A549 (cell line): ENCODE measurements at regions not wholly inside any gene's neighbourhood (a gene's known extent, or its start where the extent isn't known, plus 50 kb on each side); places are given as distances from the start of the nearest gene placed in this dataset.
A peak's percentile ranks its signal among the peaks of the same experiment; 100 is the strongest.

Source experiments
- ATAC-seq, 2 experiments: fragments of 200-7000 bp in 1 of 2; fragments of >200 bp in 1 of 2; cut with Nextera tagmentation in 1 of 2; cut with Tn5 transposase in 1 of 2; 3 replicates each; pipeline versions ENCODE4 v1.8.0 to v1.9.1; 2018 to 2020; ENCODE audit warnings: mild to moderate bottlenecking in 1 of 2, moderate library complexity in 1 of 2
- CTCF ChIA-PET: fragments of 300-600 bp; sonication (Branson Sonifier 250); formaldehyde crosslinking; extraction: SDS; loops from one replicate; lab custom pipeline; 2021; ENCODE audit warnings: antibody characterized with exemption, inconsistent platforms; lab: Yijun Ruan, JAX
- POLR2A ChIA-PET: fragments of 350-600 bp; formaldehyde crosslinking; extraction: SDS; loops from one replicate; lab custom pipeline; 2021; ENCODE audit warnings: antibody characterized with exemption, inconsistent platforms; lab: Yijun Ruan, JAX
- DNase-seq, 2 experiments: peaks; one replicate each; pipeline versions ENCODE4 v3.0.0 to v3.0.0-alpha.2; 2011 to 2016; ENCODE audit warnings: low read depth in 1 of 2, low spot score in 1 of 2
- FAIRE-seq: peaks from 2 replicates; lab custom pipeline; 2011; peaks lifted over from hg19 to GRCh38; lab: Jason Lieb, UNC
- H3K27ac ChIP-seq, 2 experiments: fragments of >200 bp; sonication (Bioruptor Twin); formaldehyde crosslinking; 3 replicates each; pipeline ENCODE4 v1.5.1; 2016 to 2017
- H3K4me1 ChIP-seq: fragments of >200 bp; sonication (Bioruptor Twin); formaldehyde crosslinking; 3 replicates; pipeline ENCODE4 v1.6.1; 2016
- H3K4me2 ChIP-seq: fragments of >200 bp; sonication (Bioruptor Twin); formaldehyde crosslinking; 3 replicates; pipeline ENCODE4 v1.6.1; 2016
- H3K4me3 ChIP-seq: fragments of >200 bp; sonication (Bioruptor Twin); formaldehyde crosslinking; 3 replicates; pipeline ENCODE4 v1.5.1; 2016
- H3K9me3 ChIP-seq: fragments of >200 bp; sonication (Bioruptor Twin); formaldehyde crosslinking; 3 replicates; pipeline ENCODE4 v1.6.1; 2016
- CBX8 ChIP-seq: fragments of 200-600 bp; sonication (generic); IDR thresholded peaks from 2 replicates; pipeline ENCODE4 v1.6.1; 2016
- CEBPB ChIP-seq, 2 experiments: fragments of >200 bp in 1 of 2; sonication (Bioruptor Twin) in 1 of 2; formaldehyde crosslinking in 1 of 2; IDR thresholded peaks; 2 replicates each; pipeline ENCODE4 v1.6.1; 2012 to 2016
- CTCF ChIP-seq: fragments of >200 bp; sonication (Bioruptor Twin); formaldehyde crosslinking; IDR thresholded peaks from 3 replicates; pipeline ENCODE4 v1.5.1; 2016
- E2F6 ChIP-seq: IDR thresholded peaks from 2 replicates; pipeline ENCODE4 v1.6.1; 2012; ENCODE audit warnings: low read depth, borderline replicate concordance
- EHF ChIP-seq: fragments of 250-450 bp; sonication (Bioruptor Pico); IDR thresholded peaks from 2 replicates; pipeline ENCODE4 v1.5.0; 2020; ENCODE audit warnings: mild to moderate bottlenecking
- EHMT2 ChIP-seq: fragments of 200-600 bp; sonication (generic); IDR thresholded peaks from 2 replicates; pipeline ENCODE4 v1.6.1; 2016; ENCODE audit warnings: antibody characterized with exemption, low read depth, mild to moderate bottlenecking, moderate library complexity
- ESRRA ChIP-seq: fragments of 150-350 bp; IDR thresholded peaks from 2 replicates; pipeline ENCODE4 v1.6.1; 2014; ENCODE audit warnings: mild to moderate bottlenecking, low read length, borderline replicate concordance
- FOSB ChIP-seq: fragments of 250-450 bp; sonication (Bioruptor Pico); IDR thresholded peaks from 2 replicates; pipeline ENCODE4 v1.5.0; 2020; ENCODE audit warnings: mild to moderate bottlenecking, moderate library complexity
- GATA3 ChIP-seq: IDR thresholded peaks from 2 replicates; pipeline ENCODE4 v1.6.1; 2012; ENCODE audit warnings: borderline replicate concordance
- HEYL ChIP-seq: fragments of 250-450 bp; sonication (Bioruptor Pico); IDR thresholded peaks from 2 replicates; pipeline ENCODE4 v1.8.0; 2021; ENCODE audit warnings: mild to moderate bottlenecking, moderate library complexity
- MAFK ChIP-seq: fragments of 450-650 bp; IDR thresholded peaks from 2 replicates; pipeline ENCODE4 v1.6.1; 2014; ENCODE audit not compliant: partially characterized antibody
- MYC ChIP-seq: IDR thresholded peaks from 2 replicates; pipeline ENCODE4 v1.6.1; 2012; ENCODE audit warnings: mild to moderate bottlenecking, inconsistent platforms, low read length, improper control_type of control experiment, borderline replicate concordance
- NR3C1 ChIP-seq: fragments of >200 bp; sonication (Bioruptor Twin); formaldehyde crosslinking; IDR thresholded peaks from 3 replicates; pipeline ENCODE4 v1.6.1; 2017
- PHF8 ChIP-seq: fragments of 200-600 bp; sonication (generic); IDR thresholded peaks from 2 replicates; pipeline ENCODE4 v1.6.1; 2016; ENCODE audit warnings: low read depth, mild to moderate bottlenecking, antibody characterized with exemption, moderate library complexity, borderline replicate concordance
- POLR2A ChIP-seq: IDR thresholded peaks from 2 replicates; pipeline ENCODE4 v1.6.1; 2012; ENCODE audit warnings: mild to moderate bottlenecking, low read length
- RARB ChIP-seq: fragments of 250-450 bp; sonication (Bioruptor Pico); IDR thresholded peaks from 2 replicates; pipeline ENCODE4 v1.8.0; 2021; ENCODE audit warnings: mild to moderate bottlenecking, moderate library complexity
- RCOR1 ChIP-seq: fragments of 150-350 bp; IDR thresholded peaks from 2 replicates; pipeline ENCODE4 v1.6.1; 2014; ENCODE audit warnings: antibody characterized with exemption, low read length, low read depth
- RNF2 ChIP-seq: fragments of 200-600 bp; sonication (generic); IDR thresholded peaks from 2 replicates; pipeline ENCODE4 v1.6.1; 2016; ENCODE audit warnings: low read depth, mild to moderate bottlenecking, antibody characterized with exemption, moderate library complexity, borderline replicate concordance
- TFCP2L1 ChIP-seq: fragments of 250-450 bp; sonication (Bioruptor Pico); IDR thresholded peaks from 2 replicates; pipeline ENCODE4 v1.5.0; 2021; ENCODE audit warnings: mild to moderate bottlenecking
- TP53 ChIP-seq: fragments of 250-450 bp; sonication (Bioruptor Pico); IDR thresholded peaks from 2 replicates; pipeline ENCODE4 v1.5.0; 2021; ENCODE audit warnings: mild to moderate bottlenecking, moderate library complexity
- USF2 ChIP-seq: fragments of 450-650 bp; IDR thresholded peaks from 2 replicates; pipeline ENCODE4 v1.6.1; 2014; ENCODE audit warnings: antibody characterized with exemption
- ZFP36 ChIP-seq: fragments of 450-650 bp; IDR thresholded peaks from 2 replicates; pipeline ENCODE4 v1.6.1; 2014; ENCODE audit warnings: borderline replicate concordance; ENCODE audit not compliant: partially characterized antibody
- ZNF302 ChIP-seq: fragments of 250-450 bp; sonication (Bioruptor Pico); IDR thresholded peaks from 2 replicates; pipeline ENCODE4 v1.9.0; 2021; ENCODE audit warnings: inconsistent platforms, mild to moderate bottlenecking, moderate library complexity
- WGBS: methylation state at CpG from one replicate; pipeline ENCODE4 v1.1.6; 2017; ENCODE audit errors: missing lambda C conversion rate; 5-methylcytosine and 5-hydroxymethylcytosine counted together
- TF ChIP-seq, protein P1 (sequence below): fragments of 150-350 bp; IDR thresholded peaks from 2 replicates; pipeline ENCODE4 v1.6.1; 2014; ENCODE audit warnings: low read depth, mild to moderate bottlenecking, low read length
- TF ChIP-seq, protein P2 (sequence below): IDR thresholded peaks from 2 replicates; pipeline ENCODE4 v1.6.1; 2012
- TF ChIP-seq, protein P3 (sequence below): fragments of 250-450 bp; sonication (Bioruptor Pico); IDR thresholded peaks from 2 replicates; pipeline ENCODE4 v1.5.0; 2020; ENCODE audit warnings: low read depth, mild to moderate bottlenecking, moderate library complexity
- TF ChIP-seq, protein P4 (sequence below): IDR thresholded peaks from 2 replicates; pipeline ENCODE4 v1.6.1; 2012

- ChIA-PET POLR2A (no interaction called here), CTCF (interaction anchor here (1.0 to 3.8 kb wide), 2 partner anchors 10 to 133 kb away, joined by 3 to 16 read pairs; no protein-coding TSS in a partner anchor)
- Histone ChIP-seq H3K4me3 (no peak overlapping the region), H3K9me3 (no peaks in the 10 kb centered on the region), H3K4me2 (no peak overlapping the region), H3K27ac (no peak overlapping the region), H3K4me1 (peaks cover 26% of the 10 kb centered on the region)
- DNase-seq (no peak), ATAC-seq (no peak), FAIRE-seq (no peak)
- 93% methylated on average over 4 of the region's 4 CpGs for WGBS
- TF ChIP-seq, protein P1, sequence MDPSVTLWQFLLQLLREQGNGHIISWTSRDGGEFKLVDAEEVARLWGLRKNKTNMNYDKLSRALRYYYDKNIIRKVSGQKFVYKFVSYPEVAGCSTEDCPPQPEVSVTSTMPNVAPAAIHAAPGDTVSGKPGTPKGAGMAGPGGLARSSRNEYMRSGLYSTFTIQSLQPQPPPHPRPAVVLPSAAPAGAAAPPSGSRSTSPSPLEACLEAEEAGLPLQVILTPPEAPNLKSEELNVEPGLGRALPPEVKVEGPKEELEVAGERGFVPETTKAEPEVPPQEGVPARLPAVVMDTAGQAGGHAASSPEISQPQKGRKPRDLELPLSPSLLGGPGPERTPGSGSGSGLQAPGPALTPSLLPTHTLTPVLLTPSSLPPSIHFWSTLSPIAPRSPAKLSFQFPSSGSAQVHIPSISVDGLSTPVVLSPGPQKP = no peak
- TF ChIP-seq HEYL = no peak
- TF ChIP-seq, protein P2, sequence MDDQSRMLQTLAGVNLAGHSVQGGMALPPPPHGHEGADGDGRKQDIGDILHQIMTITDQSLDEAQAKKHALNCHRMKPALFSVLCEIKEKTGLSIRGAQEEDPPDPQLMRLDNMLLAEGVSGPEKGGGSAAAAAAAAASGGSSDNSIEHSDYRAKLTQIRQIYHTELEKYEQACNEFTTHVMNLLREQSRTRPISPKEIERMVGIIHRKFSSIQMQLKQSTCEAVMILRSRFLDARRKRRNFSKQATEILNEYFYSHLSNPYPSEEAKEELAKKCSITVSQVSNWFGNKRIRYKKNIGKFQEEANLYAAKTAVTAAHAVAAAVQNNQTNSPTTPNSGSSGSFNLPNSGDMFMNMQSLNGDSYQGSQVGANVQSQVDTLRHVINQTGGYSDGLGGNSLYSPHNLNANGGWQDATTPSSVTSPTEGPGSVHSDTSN = no peak
- TF ChIP-seq TFCP2L1 = no peak
- TF ChIP-seq, protein P3, sequence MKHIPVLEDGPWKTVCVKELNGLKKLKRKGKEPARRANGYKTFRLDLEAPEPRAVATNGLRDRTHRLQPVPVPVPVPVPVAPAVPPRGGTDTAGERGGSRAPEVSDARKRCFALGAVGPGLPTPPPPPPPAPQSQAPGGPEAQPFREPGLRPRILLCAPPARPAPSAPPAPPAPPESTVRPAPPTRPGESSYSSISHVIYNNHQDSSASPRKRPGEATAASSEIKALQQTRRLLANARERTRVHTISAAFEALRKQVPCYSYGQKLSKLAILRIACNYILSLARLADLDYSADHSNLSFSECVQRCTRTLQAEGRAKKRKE (CRISPR knock-in tag) = no peak
- TF ChIP-seq MYC = no peak
- TF ChIP-seq TP53 (CRISPR knock-in tag) = no peak
- TF ChIP-seq, protein P4, sequence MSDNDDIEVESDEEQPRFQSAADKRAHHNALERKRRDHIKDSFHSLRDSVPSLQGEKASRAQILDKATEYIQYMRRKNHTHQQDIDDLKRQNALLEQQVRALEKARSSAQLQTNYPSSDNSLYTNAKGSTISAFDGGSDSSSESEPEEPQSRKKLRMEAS = no peak
- no peak for TF ChIP-seq RARB (CRISPR knock-in tag)
- no peak for TF ChIP-seq RCOR1
Observed at GRCh38 chr13:99043831-99044231, 66.0 kb upstream of the DOCK9 start.

- H3K4me3 ChIP-seq = no peak overlapping the region
Observed at GRCh38 chr13:99044764-99045163, 66.9 kb upstream of the DOCK9 start.

DNA sequence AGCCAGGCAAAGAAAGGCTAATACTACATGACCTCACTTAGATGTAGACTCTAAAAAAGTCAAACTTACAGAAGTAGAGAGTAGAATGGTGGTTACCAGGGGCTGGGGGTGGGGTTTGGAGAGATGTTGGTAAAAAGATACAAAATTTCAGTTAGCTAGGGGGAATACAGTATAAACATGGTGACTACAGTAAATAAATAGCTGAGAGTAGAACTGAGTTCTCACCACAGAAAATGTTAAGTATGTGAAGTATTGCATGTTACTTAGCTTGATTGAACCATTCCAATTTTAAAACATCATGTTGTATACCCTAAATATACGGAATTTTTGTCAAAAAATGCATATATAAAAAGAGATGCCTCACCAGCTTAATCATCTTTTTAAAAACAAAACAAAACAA is 67.5 kb upstream of the DOCK9 start:
- Histone ChIP-seq H3K4me2 (no peak overlapping the region), H3K9me3 (no peaks in the 10 kb centered on the region), H3K4me3 (no peak overlapping the region), H3K27ac (peak overlapping the region in 1 of 2 experiments; percentile 82; a peak in 1 of 6 replicates), H3K4me1 (peaks cover 28% of the 10 kb centered on the region)
- ChIA-PET POLR2A (no interaction called here), CTCF (interaction anchor here (3.8 kb wide), 1 partner anchor 12 kb away, joined by 16 read pairs; no protein-coding TSS in a partner anchor)
- TF ChIP-seq RNF2 (no peak), GATA3 (no peak), MYC (no peak), CTCF (no peak), TFCP2L1 (no peak), MAFK (no peak), EHMT2 (no peak), E2F6 (no peak), EHF (no peak), CBX8 (no peak), USF2 (no peak), ESRRA (no peak), PHF8 (no peak), POLR2A (no peak)
- TF ChIP-seq, protein P1 = no peak
- WGBS = 53% methylated on average over 1 of the region's 1 CpG
- DNase-seq (no peak), FAIRE-seq (no peak), ATAC-seq (no peak)

More at GRCh38 chr13:99044764-99045163, 66.9 kb upstream of the DOCK9 start:
- CTCF ChIA-PET = interaction anchor here (3.8 kb wide), 1 partner anchor 11 kb away, joined by 16 read pairs; no protein-coding TSS in a partner anchor
- ATAC-seq (no peak), DNase-seq (no peak), FAIRE-seq (no peak)
- Histone ChIP-seq H3K27ac (no peak overlapping the region), H3K4me2 (no peak overlapping the region)
- TF ChIP-seq ZNF302 (CRISPR knock-in tag) = no peak
- TF ChIP-seq HEYL = no peak
- TF ChIP-seq POLR2A = no peak
- TF ChIP-seq CEBPB (IDR thresholded peaks at IDR 0.05) = no peak
- TF ChIP-seq TFCP2L1 = no peak
- no peak for TF ChIP-seq ZFP36
- no peak for TF ChIP-seq NR3C1
- TF ChIP-seq MAFK = no peak
- TF ChIP-seq FOSB (CRISPR knock-in tag) = no peak
- TF ChIP-seq, all 56 proteins: peak for 0
- POLR2A ChIA-PET = no interaction called here
- Histone ChIP-seq H3K9me3 (no peaks in the 10 kb centered on the region), H3K4me1 (peaks cover 29% of the 10 kb centered on the region)
- WGBS = 73% methylated on average over 4 of the region's 4 CpGs
